ENCODE measurements at regions not wholly inside any gene's neighbourhood (a gene's known extent, or its start where the extent isn't known, plus 50 kb on each side); places are given as distances from the start of the nearest gene placed in this dataset.
"Not testable (repeated sequence)": the region's sequence is repeated elsewhere in the genome, so short reads cannot be mapped to it uniquely, and the experiment has no call there.

DNA sequence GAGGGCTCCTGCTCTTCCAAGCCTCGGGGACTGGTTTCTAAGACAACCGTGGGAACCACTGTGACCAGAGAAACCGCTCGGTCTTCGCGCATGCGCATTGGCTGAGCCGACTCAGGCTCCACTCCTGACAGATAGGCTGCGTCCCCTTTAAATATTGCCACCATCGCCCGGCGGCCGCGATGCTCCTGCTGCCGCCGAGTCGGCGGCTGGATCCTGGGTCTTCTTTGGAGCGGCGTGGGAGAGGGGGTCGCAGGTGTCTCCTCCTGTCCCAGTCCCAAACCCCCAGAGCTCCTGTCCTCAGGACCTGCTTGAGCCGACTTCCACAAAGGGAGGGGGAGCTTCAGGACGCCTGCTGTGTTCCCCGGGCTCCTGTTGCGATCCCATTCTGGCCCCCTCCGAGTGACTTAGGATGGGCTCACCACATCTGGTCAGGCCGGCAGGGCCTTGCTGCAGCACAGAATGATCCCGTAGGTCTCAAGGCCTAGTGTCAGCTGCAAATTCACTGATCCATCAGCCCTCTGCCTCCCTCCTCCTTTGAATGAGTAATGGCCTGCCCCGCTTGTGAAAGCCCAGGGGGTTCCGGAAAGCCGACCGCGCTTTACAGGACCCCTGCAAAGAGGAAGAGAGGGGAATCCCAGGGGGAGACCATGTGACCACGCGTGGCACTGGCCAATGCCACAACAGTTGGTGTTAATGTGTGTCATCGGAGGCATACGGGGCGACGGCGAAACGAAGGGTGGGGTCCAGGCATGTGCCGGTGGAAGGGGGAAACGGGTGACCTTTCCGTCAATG lies 683.2 kb upstream of the TPTE start:
- DNase-seq, result peak; percentile 94

DNA sequence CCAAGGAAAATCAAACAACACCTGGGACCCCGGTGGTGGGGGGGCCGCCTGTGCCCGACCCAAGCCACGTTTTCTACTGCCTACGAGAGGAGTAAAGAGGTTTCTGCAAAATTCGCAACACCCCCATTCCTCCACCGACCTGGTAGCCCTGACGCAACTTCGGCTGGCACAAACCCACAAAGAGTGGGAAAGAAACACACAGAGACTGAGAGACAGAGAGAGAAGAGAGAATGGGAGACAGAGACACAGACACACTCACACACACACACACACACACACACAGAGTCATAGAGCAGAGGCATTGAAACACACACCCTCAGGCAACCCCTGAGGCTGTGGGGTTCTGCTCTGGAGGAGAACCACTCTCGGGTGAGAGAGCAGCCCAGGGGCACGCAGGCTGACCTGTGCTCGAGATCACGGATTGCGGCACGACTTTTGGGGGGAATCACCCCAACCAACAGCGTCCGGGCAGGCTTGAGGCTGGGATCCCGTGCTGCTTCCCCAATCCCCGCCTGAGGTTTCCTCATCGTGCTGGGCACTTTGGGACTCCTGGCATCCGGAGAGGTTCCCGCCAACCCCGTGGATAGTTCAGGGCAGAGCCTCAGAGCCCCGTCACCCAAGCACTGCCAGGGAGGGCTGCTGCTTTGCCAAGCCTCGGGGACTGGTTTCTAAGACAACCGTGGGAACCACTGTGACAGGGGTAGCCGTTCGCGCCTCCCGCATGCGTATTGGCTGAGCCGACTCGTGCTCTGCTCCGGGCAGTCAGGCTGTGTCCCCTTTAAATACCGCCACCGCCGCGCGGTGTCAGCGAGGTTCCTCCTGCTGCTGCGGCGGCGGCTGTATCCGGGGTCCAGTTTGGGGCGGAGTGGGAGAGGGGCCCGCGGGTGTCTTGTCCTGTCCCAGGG lies 682.4 kb upstream of the TPTE start:
- DNase-seq, result peak; percentile 88

- not testable (repeated sequence) for DNase-seq
Measured at GRCh38 chr21:9844106-9844505, 677.3 kb upstream of the TPTE start.

- not testable (repeated sequence) for DNase-seq
Measured at GRCh38 chr21:9847511-9847910, 673.9 kb upstream of the TPTE start.

GRCh38 chr21:9851166-9851565 lies 670.2 kb upstream of the TPTE start:
- not testable (repeated sequence) for DNase-seq

- not testable (repeated sequence) for DNase-seq
Measured at GRCh38 chr21:9851695-9852094, 669.7 kb upstream of the TPTE start.

DNA sequence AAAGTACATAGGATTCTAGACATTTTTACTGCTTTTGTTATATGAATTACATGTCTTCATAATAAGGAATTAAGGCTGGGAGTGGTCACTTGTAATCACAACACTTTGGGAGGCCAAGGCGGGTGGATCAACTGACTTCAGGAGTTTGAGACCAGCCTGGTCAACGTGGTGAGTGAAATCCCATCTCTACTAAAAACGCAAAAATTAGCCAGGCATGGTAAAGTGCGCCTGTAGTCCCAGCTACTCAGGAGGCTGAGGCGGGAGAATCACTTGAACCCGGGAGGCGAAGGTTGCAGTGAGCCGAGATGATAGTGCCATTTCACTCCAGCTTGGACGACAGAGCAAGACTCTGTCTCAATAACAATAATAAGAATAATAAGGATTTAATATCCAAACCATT lies 663.8 kb upstream of the TPTE start:
- not testable (repeated sequence) for DNase-seq

DNA sequence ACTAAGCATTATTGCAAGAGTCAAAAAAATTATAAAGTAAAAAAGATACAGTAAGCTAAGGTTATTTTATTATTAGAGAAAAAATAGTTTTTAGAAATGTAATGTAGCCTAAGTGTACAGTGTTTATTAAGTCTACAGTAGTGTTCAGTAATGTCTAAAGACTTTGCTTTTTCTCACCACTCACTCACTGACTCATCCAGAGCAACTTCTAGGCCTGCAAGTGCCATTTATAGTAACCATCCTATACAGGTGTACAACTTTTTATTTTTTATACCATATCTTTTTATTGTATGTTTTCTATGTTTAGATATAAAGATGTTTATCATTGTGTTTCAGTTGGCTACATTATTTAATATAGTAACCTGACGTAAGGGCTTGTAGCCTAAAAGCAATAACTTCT lies 661.5 kb upstream of the TPTE start:
- DNase-seq, result not testable (repeated sequence)

GRCh38 chr21:9862456-9862855 lies 658.9 kb upstream of the TPTE start:
- not testable (repeated sequence) for DNase-seq

- DNase-seq, result not testable (repeated sequence)
Measured at GRCh38 chr21:9867815-9868214, 653.6 kb upstream of the TPTE start.

DNA sequence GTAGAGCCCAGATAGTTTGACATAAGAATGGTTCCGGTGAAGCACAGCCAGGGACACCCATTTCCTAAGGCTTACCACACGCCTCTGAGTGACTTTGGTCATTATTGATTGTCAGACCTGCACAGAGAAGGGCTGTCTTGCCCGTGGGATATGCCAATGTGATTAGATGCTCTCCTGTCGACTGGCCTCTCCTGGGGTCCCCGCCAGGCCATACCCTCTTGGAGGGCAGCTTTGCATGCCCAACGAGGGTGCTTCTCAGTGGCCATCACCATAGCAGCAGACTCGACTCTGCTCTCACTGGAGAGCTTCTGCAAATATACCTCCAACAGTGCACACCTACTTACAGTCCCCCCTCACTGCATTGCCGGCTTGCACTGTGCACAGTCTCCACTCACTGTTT lies 648.3 kb upstream of the TPTE start:
- not testable (repeated sequence) for DNase-seq

GRCh38 chr21:9874136-9874535 lies 647.2 kb upstream of the TPTE start:
- DNase-seq, result not testable (repeated sequence)

GRCh38 chr21:9881430-9881829 lies 640.0 kb upstream of the TPTE start:
- DNase-seq, result not testable (repeated sequence)

- not testable (repeated sequence) for DNase-seq
Measured at GRCh38 chr21:9883047-9883446, 638.3 kb upstream of the TPTE start.

DNA sequence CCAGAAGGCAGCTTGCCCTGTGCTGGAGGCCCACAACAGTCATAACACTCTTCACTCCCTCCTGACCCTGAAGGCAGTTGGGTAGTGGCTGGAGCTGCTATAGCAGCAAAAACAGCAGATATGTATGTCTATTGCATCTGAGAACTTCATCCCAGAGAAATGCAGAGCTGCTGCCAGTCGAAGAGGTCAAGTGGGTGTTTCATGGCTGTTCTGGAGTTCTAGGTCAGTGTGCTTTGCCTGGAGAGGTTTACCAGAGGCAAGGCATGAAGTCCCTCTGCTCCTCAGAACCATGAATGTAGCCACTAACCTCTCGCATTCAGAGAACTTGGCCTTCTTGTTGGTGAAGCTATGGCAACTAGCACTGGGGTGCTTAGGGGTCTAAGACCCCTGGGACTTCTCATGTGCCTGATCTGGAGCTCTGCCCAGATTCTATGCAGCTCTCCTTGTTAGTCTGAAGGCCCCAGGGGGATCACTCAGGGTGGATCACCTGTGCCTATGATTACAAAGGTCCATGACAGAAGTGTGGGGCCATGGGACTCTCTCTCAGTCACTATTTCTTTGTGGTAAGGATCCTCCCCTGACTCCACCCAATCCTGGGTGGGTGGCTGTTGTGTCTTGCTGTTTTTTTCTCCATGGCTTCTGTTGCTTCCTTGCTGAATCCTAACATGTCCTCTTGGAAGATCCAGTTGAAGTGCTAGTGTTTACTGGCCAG lies 637.7 kb upstream of the TPTE start:
- not testable (repeated sequence) for DNase-seq

DNA sequence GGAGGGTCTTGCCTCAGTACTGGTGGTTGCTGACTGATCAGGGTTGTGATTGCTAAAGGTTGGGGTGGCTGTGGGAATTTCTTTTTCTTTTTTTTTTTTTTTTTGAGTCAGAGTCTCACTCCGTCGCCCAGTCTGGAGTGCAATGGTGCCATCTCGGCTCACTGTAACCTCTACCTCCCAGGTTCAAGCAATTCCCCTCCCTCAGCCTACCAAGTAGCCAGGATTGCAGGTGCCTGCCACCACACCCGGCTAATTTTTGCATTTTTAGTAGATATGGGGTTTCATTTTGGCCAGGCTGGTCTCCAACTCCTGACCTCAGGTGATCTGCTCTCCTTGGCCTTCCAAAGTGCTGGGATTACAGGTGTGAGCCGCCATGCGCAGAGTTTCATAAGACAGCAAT lies 632.9 kb upstream of the TPTE start:
- not testable (repeated sequence) for DNase-seq

GRCh38 chr21:9903579-9903978 lies 617.8 kb upstream of the TPTE start:
- DNase-seq, result not testable (repeated sequence)

DNA sequence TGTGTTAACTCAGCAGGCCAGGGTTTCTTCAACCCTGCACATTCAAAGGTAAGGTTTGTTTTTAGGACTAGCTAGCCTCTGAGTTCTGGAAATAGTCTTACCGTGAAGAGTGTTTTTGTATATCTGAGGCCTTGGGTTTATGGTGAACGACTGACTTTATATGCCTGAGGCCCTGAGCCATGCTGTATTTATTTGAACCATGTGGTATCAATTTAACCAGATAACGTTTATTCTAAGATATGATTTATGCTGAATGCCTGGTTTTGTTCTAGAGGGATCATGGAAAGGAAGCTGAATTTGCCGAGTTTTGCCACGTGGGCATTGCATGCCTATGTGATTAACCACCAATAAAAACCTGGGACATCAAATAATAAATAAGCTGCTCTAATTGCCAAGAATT lies 607.2 kb upstream of the TPTE start:
- DNase-seq, result not testable (repeated sequence)

GRCh38 chr21:9919446-9919845 lies 601.9 kb upstream of the TPTE start:
- DNase-seq, result not testable (repeated sequence)

DNA sequence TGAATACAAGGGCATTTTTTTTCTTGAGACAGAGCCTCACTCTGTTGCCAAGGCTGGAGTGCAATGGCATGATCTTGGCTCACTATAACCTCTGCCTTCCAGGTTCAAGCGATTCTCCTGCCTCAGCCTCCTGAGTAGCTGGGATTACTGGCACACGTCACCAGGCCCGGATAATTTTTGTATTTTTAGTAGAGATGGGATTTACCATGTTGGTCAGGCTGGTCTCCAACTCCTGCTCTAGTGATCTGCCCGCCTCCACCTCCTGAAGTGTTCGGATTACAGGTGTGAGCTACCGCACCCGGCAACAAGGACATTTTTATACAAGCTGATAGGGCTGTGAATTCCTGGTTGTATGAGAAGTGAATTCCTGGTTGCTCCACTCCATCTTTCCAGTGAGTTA lies 577.7 kb upstream of the TPTE start:
- DNase-seq, result not testable (repeated sequence)

- DNase-seq, result not testable (repeated sequence)
Measured at GRCh38 chr21:9946057-9946456, 575.3 kb upstream of the TPTE start.

DNA sequence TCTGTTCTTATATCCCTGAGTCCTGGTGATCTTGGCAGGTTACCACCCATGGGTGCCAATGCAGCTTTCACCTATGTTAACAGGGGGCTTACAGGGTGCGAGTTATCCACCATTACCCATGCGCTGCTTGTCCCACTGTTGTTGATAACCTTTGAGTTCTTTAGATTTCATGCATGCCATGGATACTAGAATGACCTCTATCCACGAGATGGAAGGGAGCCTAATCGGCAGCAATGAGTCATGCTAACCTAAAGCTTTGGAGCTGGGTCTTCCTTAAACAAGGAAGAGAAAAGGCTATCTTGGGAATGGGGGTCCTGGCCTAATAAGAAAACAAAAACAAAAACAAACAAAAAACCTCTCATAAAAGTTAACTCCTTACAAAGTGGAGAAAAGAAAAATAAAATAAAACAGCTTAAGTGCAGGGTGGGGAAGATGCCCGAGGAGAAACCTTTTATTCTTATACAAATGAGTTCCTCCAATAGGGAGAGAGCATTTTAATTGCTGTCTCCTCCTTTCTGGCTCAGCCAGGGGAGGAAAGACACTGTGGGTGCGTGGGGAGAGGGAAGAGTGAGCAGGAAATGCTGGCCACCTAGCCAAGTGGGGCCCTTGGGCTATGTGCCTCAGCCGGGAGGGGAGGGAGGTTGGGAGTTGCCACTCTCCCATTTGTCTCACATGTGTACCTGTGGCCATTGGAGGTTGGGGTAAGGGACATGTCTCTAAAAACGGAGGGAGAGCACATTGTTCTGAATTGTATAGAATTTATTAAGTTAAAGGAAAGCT lies 571.7 kb upstream of the TPTE start:
- DNase-seq, result not testable (repeated sequence)

Measured in RPMI8226 (cell line).